Activated naive CD8-positive, alpha-beta T cell treated with anti-CD3 and anti-CD28 coated beads, Interleukin-2, amount 50 U/mL, for 24 hours (primary cell): ENCODE measurements at regions not wholly inside any gene's neighbourhood (a gene's known extent, or its start where the extent isn't known, plus 50 kb on each side); places are given as distances from the start of the nearest gene placed in this dataset.

ENCODE experiments used
- ATAC-seq: fragments of 150-1000 bp; cut with Tn5 transposase; one replicate; pipeline ENCODE4 v1.10.0; 2021
- DNase-seq: peaks from one replicate; pipeline ENCODE4 v3.0.0; 2021
- H3K27ac Mint-ChIP-seq: one replicate; pipeline ENCODE4 v1.8.0; 2021; ENCODE audit warnings: mild to moderate bottlenecking, mixed read lengths
- H3K27me3 Mint-ChIP-seq: one replicate; pipeline ENCODE4 v1.8.0; 2021; ENCODE audit warnings: mixed read lengths
- H3K36me3 Mint-ChIP-seq: one replicate; pipeline ENCODE4 v1.8.0; 2021; ENCODE audit warnings: low read depth, mixed read lengths
- H3K4me1 Mint-ChIP-seq: one replicate; pipeline ENCODE4 v1.8.0; 2021; ENCODE audit warnings: mixed read lengths
- H3K4me3 Mint-ChIP-seq: one replicate; pipeline ENCODE4 v1.8.0; 2021; ENCODE audit warnings: mild to moderate bottlenecking, moderate library complexity, mixed read lengths
- H3K9me3 Mint-ChIP-seq: one replicate; pipeline ENCODE4 v1.8.0; 2021; ENCODE audit warnings: mixed read lengths

DNA sequence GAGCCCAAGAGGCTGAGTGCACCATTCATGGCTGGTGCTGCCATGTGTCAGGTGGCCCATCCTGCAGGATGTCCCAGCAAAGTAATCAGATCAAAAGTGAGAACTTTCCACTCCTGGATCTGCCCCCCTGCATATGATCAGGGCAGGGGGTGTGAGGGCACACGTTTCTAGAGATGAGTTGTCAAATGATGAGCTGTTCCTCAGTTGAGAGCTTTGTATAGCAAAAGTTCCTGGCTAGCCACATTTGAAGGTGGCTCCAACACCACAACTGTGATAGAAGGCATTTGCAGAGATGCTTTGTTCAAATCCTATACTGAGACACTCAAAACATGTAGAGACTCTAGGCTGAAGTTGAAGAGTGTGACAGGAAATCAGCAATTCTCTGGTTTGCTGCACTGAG is 501.8 kb downstream of the BCOR start:
- Mint-ChIP-seq H3K36me3 (no peaks in the 10 kb centered on the region), H3K27ac (peak overlapping the region; percentile 64), H3K27me3 (no peaks in the 10 kb centered on the region), H3K4me3 (no peak overlapping the region), H3K9me3 (no peaks in the 10 kb centered on the region), H3K4me1 (peaks cover 31% of the 10 kb centered on the region)
- DNase-seq (peak; percentile 12), ATAC-seq (peak; percentile 88)

DNA sequence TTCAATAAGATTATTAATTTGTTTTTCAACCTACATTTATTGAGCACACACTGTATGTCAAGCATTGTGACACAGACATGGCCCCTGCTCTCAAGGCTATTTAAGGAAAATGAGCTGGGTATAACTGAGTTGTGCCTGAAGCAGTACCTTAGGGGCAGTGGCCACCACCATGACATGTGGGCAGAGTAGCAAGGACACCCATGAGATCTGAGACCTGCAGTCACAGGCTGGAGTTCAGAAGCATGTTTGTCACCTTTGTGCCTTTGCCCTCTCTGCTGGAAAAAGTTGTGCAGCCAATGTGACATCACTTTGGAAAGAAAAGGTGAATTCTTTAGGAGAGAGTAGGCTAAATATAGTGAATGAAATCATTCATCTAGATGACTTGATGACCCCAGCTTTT is 501.3 kb downstream of the BCOR start:
- no peak for DNase-seq
- peak; percentile 56 for ATAC-seq
- no peaks in the 10 kb centered on the region for H3K27me3 Mint-ChIP-seq
- no peaks in the 10 kb centered on the region for H3K9me3 Mint-ChIP-seq
- no peak overlapping the region for H3K4me3 Mint-ChIP-seq
- peak overlapping the region; percentile 64 for H3K27ac Mint-ChIP-seq
- H3K4me1 Mint-ChIP-seq, result peaks cover 31% of the 10 kb centered on the region
- H3K36me3 Mint-ChIP-seq, result no peaks in the 10 kb centered on the region

DNA sequence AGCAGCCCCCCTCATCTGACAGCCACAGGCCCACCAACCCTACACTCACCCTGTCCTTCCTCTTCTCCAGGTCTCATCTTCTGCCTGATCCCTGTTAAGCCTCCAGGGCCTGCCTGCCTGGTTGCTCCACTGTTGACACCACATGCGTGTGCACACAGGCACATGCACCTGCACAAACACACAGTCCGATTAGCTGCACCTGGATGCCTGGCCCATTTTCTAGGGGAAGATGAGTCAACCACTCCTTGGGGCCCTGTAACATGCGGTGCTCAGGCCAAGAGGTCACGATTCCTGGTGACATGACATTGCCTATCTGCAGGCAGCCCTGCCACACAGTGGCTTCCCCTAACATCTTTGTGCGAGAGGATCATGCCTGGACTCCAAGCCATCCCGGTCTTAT is 498.4 kb downstream of the BCOR start:
- ATAC-seq, result no peak

DNA sequence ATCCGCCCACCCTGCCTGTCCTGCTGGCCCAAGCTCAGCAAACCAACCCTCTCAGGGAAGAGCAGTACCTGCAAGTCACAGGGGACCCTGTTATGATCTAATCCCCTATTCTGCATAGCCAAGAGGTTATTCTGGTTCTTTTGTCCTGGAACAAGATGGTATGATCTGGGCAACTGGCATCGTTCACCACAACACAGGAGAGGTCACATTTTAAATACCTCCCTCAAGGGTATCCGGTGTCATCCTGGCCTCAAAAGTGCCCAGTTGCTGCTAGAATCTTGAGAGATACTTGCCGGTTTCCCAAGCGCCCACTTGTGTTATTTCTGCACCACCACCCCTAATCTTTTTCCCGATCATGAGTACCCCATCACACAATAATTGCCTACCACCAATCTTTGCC is 497.5 kb downstream of the BCOR start:
- Mint-ChIP-seq H3K4me1 (peaks cover 30% of the 10 kb centered on the region), H3K9me3 (no peaks in the 10 kb centered on the region), H3K27ac (no peak overlapping the region), H3K36me3 (no peaks in the 10 kb centered on the region), H3K27me3 (no peaks in the 10 kb centered on the region), H3K4me3 (no peak overlapping the region)
- DNase-seq, result no peak
- ATAC-seq, result no peak

More for the DNA sequence above, 498.4 kb downstream of the BCOR start:
- Mint-ChIP-seq H3K4me3 (no peak overlapping the region), H3K27ac (no peak overlapping the region), H3K4me1 (peaks cover 31% of the 10 kb centered on the region), H3K9me3 (no peaks in the 10 kb centered on the region), H3K27me3 (no peaks in the 10 kb centered on the region), H3K36me3 (no peaks in the 10 kb centered on the region)
- no peak for DNase-seq

DNA sequence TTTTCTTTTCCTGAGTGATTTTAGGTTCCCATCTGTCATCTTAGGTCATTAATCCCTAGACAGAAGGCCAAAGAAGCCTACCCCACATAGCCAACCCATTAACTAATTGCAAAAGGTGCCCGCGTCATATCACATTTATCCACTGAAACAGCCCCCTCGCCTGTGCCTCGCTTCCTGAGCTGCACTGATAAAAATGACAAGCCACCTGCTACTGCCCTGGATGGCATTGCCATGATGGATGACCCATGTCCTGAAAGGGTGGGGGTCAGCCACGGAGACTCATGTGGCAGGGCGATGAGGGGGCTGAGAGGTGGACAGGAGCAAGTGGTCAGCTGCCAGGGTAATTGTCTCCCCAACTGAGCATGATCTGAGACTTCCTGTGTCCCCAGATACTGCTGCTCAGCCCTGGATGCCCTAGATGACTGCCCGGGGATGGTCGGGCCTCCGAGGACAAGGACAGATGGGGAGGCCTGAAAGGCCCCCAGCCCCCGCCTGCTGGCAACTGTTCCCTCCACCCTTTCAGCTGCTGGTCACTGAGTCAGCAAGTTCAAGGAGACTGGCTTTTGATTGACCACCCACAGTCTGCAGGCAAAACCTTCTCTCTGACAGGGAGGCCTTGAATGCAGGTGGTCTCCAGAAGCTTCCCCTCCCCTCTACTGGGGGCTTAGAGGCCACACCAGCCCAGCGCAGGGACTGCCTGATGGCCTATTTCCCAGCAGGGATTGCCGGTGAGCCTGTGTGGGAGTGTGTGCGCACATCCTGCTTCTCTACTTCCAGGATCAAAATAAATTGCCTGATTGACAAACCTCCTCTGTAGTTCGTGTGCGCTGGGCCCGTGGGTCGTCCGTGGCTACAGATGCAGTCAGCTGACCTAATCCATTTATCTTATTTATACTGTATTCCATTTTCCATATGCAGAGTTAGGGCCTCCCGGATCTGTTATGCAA is 496.3 kb downstream of the BCOR start:
- ATAC-seq (no peak), DNase-seq (no peak)
- peaks cover 17% of the 10 kb centered on the region for H3K4me1 Mint-ChIP-seq
- no peaks in the 10 kb centered on the region for H3K36me3 Mint-ChIP-seq
- H3K27ac Mint-ChIP-seq, result no peak overlapping the region
- no peak overlapping the region for H3K4me3 Mint-ChIP-seq
- no peaks in the 10 kb centered on the region for H3K27me3 Mint-ChIP-seq
- no peaks in the 10 kb centered on the region for H3K9me3 Mint-ChIP-seq

DNA sequence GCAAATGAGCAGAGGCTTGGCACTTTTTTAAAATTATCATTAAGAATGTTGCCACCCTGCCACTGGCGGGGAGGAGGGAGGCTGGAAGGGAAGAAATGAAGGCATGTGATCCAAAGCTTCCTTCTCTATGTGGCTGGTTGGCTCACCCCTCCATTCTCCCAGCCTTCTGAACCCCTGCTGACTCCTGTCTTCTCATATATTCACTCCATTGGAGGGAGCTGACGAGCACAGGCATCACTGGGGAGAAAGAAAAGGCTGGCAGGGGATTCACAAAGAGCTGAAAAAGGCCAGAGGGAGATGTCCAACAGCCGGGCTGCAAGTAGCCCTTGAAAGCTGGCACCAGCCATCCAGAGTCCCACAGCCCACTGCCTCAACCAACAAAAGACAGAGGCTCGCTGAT is 495.6 kb downstream of the BCOR start:
- H3K9me3 Mint-ChIP-seq, result no peaks in the 10 kb centered on the region
- DNase-seq (no peak), ATAC-seq (no peak)
- peaks cover 10% of the 10 kb centered on the region for H3K4me1 Mint-ChIP-seq
- no peaks in the 10 kb centered on the region for H3K27me3 Mint-ChIP-seq
- H3K4me3 Mint-ChIP-seq, result no peak overlapping the region
- H3K27ac Mint-ChIP-seq, result no peak overlapping the region
- no peaks in the 10 kb centered on the region for H3K36me3 Mint-ChIP-seq

DNA sequence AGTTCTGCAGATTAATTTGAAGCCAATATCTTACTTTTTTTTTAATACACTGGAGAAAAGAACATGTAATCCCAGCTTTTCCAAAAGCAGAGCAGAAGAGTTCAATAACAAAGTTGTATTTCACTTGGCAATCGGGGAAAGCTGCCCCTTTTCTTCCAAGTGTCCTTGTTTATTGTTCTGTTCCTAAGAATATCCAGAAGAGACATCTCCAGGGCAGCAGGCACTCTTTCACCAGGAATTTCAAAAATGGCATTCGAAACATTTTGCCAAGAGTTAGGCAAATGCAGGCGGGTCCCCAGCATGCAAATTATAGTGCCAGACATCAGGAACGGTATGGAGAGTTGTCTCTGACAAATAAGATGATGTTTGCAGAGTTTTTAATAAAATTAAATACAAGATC is 494.5 kb downstream of the BCOR start:
- Mint-ChIP-seq H3K27ac (no peak overlapping the region), H3K36me3 (no peaks in the 10 kb centered on the region), H3K4me3 (no peak overlapping the region), H3K4me1 (peaks cover 9% of the 10 kb centered on the region), H3K27me3 (no peaks in the 10 kb centered on the region), H3K9me3 (no peaks in the 10 kb centered on the region)
- DNase-seq, result no peak
- no peak for ATAC-seq

DNA sequence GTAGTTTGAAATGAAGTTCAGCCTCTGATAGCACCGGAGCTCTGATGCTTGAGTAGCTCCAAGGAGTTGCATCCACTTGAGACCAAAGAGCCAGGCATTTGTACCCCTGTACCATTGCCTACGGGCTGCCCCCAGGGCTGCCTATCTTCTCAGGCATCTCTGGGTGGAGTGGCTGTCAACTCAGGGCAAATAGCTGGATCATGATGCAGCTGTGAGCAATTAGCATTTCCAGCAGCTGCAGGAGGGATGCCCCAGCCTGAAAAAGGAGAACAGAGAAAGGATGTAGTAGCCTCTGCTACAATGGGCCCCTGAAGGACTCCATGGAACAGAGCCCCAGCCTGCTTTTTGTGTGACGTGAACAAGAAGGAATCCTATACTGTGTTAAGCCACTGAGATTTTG is 492.6 kb downstream of the BCOR start:
- no peaks in the 10 kb centered on the region for H3K36me3 Mint-ChIP-seq
- DNase-seq, result no peak
- peaks cover 5% of the 10 kb centered on the region for H3K4me1 Mint-ChIP-seq
- H3K4me3 Mint-ChIP-seq, result no peak overlapping the region
- no peak overlapping the region for H3K27ac Mint-ChIP-seq
- no peak for ATAC-seq
- no peaks in the 10 kb centered on the region for H3K9me3 Mint-ChIP-seq
- H3K27me3 Mint-ChIP-seq, result no peaks in the 10 kb centered on the region

DNA sequence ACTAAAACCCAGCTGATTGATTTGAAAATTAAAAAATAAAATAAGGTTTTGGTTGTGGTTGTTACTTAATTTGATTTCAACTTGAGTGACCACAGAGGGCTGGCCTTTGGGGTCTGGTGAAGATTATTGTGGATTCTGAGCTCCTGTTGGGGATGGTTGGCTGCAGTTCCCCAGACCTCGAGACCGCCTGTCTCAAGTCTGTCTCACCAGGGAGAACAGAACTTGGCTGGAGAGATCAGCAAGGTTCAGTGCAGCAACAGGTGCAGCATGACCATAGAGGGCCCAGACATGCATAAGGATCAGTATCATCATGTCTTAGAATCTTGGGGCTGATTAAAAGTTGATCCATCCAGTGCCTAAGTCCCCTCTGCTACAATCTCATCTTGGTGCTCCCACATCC is 491.9 kb downstream of the BCOR start:
- H3K27ac Mint-ChIP-seq, result no peak overlapping the region
- H3K4me3 Mint-ChIP-seq, result no peak overlapping the region
- no peak for ATAC-seq
- H3K9me3 Mint-ChIP-seq, result no peaks in the 10 kb centered on the region
- no peaks in the 10 kb centered on the region for H3K36me3 Mint-ChIP-seq
- peaks cover 1% of the 10 kb centered on the region for H3K4me1 Mint-ChIP-seq
- no peak for DNase-seq
- H3K27me3 Mint-ChIP-seq, result no peaks in the 10 kb centered on the region

DNA sequence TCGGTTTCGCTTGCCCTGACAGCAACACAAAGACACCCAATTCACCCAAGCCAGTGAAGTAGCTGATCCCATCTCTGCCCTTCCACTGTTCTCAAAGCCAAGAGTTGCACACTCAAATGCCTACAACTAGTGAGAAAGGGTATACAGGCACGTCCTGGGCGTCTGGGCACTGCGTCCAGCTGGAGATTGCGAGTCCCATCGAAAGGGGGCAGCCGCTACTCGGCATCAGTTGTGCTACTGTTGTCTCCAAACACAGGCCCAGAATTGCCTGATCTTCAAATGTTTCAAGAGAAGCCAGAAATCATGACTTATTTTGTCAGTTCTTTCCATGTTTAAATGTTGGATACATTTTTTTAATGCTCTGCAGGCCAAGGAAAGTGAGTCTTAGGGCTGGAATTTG is 487.8 kb downstream of the BCOR start:
- ATAC-seq (no peak), DNase-seq (no peak)
- Mint-ChIP-seq H3K27me3 (peaks cover 4% of the 10 kb centered on the region), H3K4me3 (no peak overlapping the region), H3K9me3 (no peaks in the 10 kb centered on the region), H3K36me3 (peaks cover 4% of the 10 kb centered on the region), H3K4me1 (peaks cover 26% of the 10 kb centered on the region), H3K27ac (no peak overlapping the region)

DNA sequence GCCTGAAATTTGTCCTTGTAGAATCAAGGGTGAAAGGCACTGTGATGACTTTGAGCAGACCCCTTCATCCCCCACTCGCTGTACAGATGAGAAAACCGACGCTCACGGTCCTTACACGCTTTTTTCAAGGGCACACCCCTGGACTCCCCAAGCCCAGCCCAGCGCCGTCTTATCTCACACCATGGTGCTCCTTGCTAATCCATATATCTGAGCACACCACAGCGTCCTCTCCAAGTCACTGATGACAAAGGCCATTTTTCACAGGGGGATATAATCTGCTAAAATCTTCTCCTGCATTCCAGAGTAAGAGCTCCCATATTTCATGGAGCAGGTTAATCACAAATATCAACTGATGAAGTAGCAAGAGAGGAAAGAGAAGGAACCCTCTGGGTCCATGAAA is 486.3 kb downstream of the BCOR start:
- H3K27ac Mint-ChIP-seq, result no peak overlapping the region
- peaks cover 4% of the 10 kb centered on the region for H3K27me3 Mint-ChIP-seq
- peaks cover 2% of the 10 kb centered on the region for H3K9me3 Mint-ChIP-seq
- no peak for ATAC-seq
- DNase-seq, result no peak
- H3K36me3 Mint-ChIP-seq, result peaks cover 5% of the 10 kb centered on the region
- H3K4me3 Mint-ChIP-seq, result no peak overlapping the region
- peaks cover 36% of the 10 kb centered on the region for H3K4me1 Mint-ChIP-seq

DNA sequence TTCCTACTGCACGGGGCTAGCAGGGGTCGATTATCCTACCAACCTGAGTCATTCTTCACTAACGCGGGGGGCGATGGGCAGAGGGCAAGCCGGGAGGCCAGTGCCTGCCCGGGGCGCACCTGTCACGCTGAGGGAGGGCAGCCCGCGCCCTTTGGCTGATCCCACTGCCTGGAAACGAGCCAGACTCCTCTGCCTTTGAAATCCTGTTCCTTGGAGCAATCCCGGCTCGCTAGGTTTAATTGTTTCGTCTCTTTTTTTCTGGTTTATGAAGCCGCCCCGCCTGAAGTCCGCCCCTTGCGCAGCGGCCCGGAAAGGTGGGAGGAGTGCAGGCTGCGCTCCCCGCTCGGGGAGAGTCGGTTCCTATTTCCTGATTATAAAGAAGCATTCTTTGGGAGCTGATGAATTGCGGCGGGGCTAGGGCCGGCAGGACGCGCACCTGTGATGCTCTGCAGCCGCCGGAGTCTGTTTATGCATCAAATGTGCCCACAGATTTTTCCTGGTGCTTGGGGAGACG is 484.2 kb downstream of the BCOR start:
- DNase-seq, result peak; percentile 28
- Mint-ChIP-seq H3K4me1 (peaks cover 40% of the 10 kb centered on the region), H3K27me3 (peaks cover 4% of the 10 kb centered on the region), H3K9me3 (peaks cover 14% of the 10 kb centered on the region), H3K4me3 (peak overlapping the region; percentile 81), H3K36me3 (peaks cover 10% of the 10 kb centered on the region), H3K27ac (peak overlapping the region; percentile 96)
- ATAC-seq, result peak; percentile 26

DNA sequence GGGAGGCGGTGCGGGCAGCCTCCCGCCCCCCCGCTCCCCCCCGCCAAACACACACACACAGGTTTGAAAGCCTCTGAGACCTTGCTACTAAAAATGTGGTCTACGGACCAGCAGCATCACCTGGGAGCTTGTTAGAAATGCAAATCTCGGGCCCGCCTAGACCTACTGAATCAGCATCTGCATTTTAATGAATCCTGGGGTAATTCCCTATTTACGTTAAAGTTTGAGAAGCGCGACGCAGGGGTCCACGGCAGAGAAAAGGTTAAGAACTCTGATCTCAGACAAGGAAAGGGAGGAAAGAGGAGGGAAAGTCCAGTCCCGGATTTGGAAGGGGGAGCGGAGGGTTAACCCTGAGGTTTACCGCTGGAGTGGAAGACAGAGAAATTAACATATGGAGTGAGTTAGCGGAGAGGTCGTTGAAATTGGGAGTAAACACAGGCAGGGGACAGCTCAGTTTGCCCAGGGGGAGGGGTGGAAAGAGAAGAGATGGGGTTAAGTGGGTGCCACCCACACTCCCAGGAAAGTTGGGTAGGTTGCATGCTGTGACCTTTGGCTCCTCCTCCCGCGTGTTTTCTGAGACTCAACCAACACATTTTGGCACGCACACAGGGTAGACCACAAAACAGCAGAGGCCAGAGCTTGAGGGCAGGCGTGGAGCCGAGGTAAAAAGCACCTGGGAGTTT is 483.6 kb downstream of the BCOR start:
- Mint-ChIP-seq H3K4me1 (peaks cover 40% of the 10 kb centered on the region), H3K27ac (peak overlapping the region; percentile 96), H3K4me3 (peak overlapping the region; percentile 81), H3K9me3 (peaks cover 14% of the 10 kb centered on the region), H3K36me3 (peaks cover 10% of the 10 kb centered on the region), H3K27me3 (peaks cover 4% of the 10 kb centered on the region)
- ATAC-seq, result peak; percentile 84
- DNase-seq, result peak; percentile 72

DNA sequence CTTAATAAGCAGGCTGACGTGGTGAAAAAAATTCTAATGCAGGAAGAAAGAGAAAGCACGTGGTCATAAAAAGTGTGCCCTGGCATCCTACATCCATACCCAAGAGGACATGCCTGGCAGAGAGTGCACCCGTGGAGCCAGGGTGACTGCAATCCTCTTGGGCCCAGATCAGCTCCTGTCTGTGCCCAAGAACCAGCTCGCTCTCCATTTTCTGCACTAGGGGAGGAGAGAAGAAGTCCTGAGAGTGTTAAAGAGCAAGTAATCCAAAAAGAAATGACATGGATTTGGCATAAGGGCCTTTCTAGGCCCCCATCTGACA is 483.1 kb downstream of the BCOR start:
- no peak for ATAC-seq
- Mint-ChIP-seq H3K27me3 (peaks cover 4% of the 10 kb centered on the region), H3K4me1 (peaks cover 40% of the 10 kb centered on the region), H3K4me3 (peak overlapping the region; percentile 81), H3K27ac (peak overlapping the region; percentile 96), H3K36me3 (peaks cover 10% of the 10 kb centered on the region), H3K9me3 (peaks cover 14% of the 10 kb centered on the region)
- DNase-seq, result no peak

DNA sequence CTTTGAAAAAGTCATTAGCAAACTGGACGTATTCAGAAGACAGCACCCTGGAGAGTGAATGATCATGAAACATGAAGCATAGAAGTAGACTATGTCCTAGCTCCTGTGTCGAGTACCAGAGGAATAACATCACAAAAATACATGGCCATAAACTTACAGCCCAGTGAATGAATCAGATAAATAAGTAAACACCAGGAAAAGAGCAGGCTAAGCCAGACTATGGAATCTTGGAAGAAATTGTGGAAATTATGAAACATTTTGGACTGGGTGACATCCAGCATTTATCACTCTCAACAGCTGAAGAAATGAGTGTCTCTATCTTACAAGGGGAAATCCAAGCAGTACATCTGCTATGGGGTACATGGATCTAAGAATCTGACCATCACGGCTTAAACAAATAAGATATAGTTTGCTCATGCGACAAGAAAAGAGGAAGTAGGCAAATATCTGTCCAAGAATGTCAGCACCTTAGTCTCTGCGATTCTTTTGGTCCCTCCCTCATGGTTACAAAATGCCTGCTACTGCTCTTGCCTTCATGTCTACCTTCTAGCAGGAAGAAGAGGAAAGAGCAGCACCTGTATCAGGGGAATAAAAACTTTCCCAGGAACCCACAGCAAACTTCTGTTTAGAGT is 481.5 kb downstream of the BCOR start:
- Mint-ChIP-seq H3K36me3 (peaks cover 11% of the 10 kb centered on the region), H3K4me1 (peaks cover 40% of the 10 kb centered on the region), H3K4me3 (no peak overlapping the region), H3K27me3 (peaks cover 4% of the 10 kb centered on the region), H3K9me3 (peaks cover 14% of the 10 kb centered on the region), H3K27ac (peak overlapping the region; percentile 52)
- no peak for ATAC-seq
- DNase-seq, result no peak
